HFFc6 (cell line): ENCODE measurements at regions not wholly inside any gene's neighbourhood (a gene's known extent, or its start where the extent isn't known, plus 50 kb on each side); places are given as distances from the start of the nearest gene placed in this dataset.

Experiments
- DNase-seq: peaks from one replicate; pipeline ENCODE4 v3.0.0-alpha.2; 2018
- H3K27ac Mint-ChIP-seq: 2 replicates; pipeline ENCODE4 v1.8.0; 2020; ENCODE audit warnings: mild to moderate bottlenecking, mixed read lengths
- H3K27me3 Mint-ChIP-seq: 2 replicates; pipeline ENCODE4 v1.8.0; 2021; ENCODE audit warnings: mild to moderate bottlenecking, moderate library complexity, mixed read lengths; ENCODE audit not compliant: insufficient read depth
- H3K36me3 Mint-ChIP-seq: 2 replicates; pipeline ENCODE4 v1.8.0; 2021; ENCODE audit warnings: low read depth, mixed read lengths
- H3K4me1 Mint-ChIP-seq: 2 replicates; pipeline ENCODE4 v1.8.0; 2020; ENCODE audit warnings: low read depth, mixed read lengths
- H3K4me3 Mint-ChIP-seq: 2 replicates; pipeline ENCODE4 v1.8.0; 2020; ENCODE audit warnings: mild to moderate bottlenecking, moderate library complexity, mixed read lengths
- H3K9me3 Mint-ChIP-seq: 2 replicates; pipeline ENCODE4 v1.8.0; 2020; ENCODE audit warnings: mild to moderate bottlenecking, mixed read lengths
- CTCF ChIP-seq: fragments of 200-600 bp; sonication (generic); IDR thresholded peaks from 2 replicates; pipeline ENCODE4 v1.5.0; 2021; ENCODE audit warnings: antibody characterized with exemption, mild to moderate bottlenecking

- Mint-ChIP-seq H3K9me3 (no peaks in the 10 kb centered on the region), H3K4me3 (no peak overlapping the region), H3K4me1 (no peaks in the 10 kb centered on the region), H3K36me3 (no peaks in the 10 kb centered on the region), H3K27ac (no peak overlapping the region), H3K27me3 (peaks cover 64% of the 10 kb centered on the region)
- DNase-seq, result no peak
- TF ChIP-seq CTCF, result no peak
Measured at GRCh38 chr1:22245726-22246125, 102.8 kb upstream of the WNT4 start.

GRCh38 chr1:22246755-22247480, 104.0 kb upstream of the WNT4 start:
- H3K4me3 Mint-ChIP-seq, result no peak overlapping the region
- DNase-seq, result no peak
- no peak for TF ChIP-seq CTCF
- no peaks in the 10 kb centered on the region for H3K36me3 Mint-ChIP-seq
- peaks cover 71% of the 10 kb centered on the region for H3K27me3 Mint-ChIP-seq
- no peaks in the 10 kb centered on the region for H3K4me1 Mint-ChIP-seq
- no peaks in the 10 kb centered on the region for H3K9me3 Mint-ChIP-seq
- H3K27ac Mint-ChIP-seq, result no peak overlapping the region

- H3K4me3 Mint-ChIP-seq, result no peak overlapping the region
- no peaks in the 10 kb centered on the region for H3K36me3 Mint-ChIP-seq
- H3K27me3 Mint-ChIP-seq, result peaks cover 72% of the 10 kb centered on the region
- H3K27ac Mint-ChIP-seq, result no peak overlapping the region
- H3K4me1 Mint-ChIP-seq, result peaks cover under 1% of the 10 kb centered on the region; the same call in 1 of the 2 replicates
- no peak for DNase-seq
- H3K9me3 Mint-ChIP-seq, result no peaks in the 10 kb centered on the region
- no peak for TF ChIP-seq CTCF
Measured at GRCh38 chr1:22247527-22248245, 104.8 kb upstream of the WNT4 start.

GRCh38 chr1:22248746-22249145, 105.8 kb upstream of the WNT4 start:
- Mint-ChIP-seq H3K27ac (no peak overlapping the region), H3K36me3 (no peaks in the 10 kb centered on the region), H3K4me1 (peaks cover 11% of the 10 kb centered on the region), H3K9me3 (no peaks in the 10 kb centered on the region), H3K27me3 (peaks cover 76% of the 10 kb centered on the region), H3K4me3 (no peak overlapping the region)
- DNase-seq, result no peak
- TF ChIP-seq CTCF, result no peak

- Mint-ChIP-seq H3K4me1 (peaks cover 15% of the 10 kb centered on the region), H3K27me3 (peaks cover 72% of the 10 kb centered on the region), H3K27ac (no peak overlapping the region), H3K36me3 (no peaks in the 10 kb centered on the region), H3K9me3 (no peaks in the 10 kb centered on the region), H3K4me3 (no peak overlapping the region)
- no peak for DNase-seq
- TF ChIP-seq CTCF, result no peak
Measured at GRCh38 chr1:22249928-22250680, 107.2 kb upstream of the WNT4 start.
